BLaER1 (cell line): ENCODE measurements at regions not wholly inside any gene's neighbourhood (a gene's known extent, or its start where the extent isn't known, plus 50 kb on each side); places are given as distances from the start of the nearest gene placed in this dataset.
"Not testable (repeated sequence)": the region's sequence is repeated elsewhere in the genome, so short reads cannot be mapped to it uniquely, and the experiment has no call there.

Experiments used
- H3K27ac ChIP-seq: shearing (Covaris generic); formaldehyde crosslinking; 2 replicates; pipeline ENCODE4 v1.8.1; 2022
- H3K27me3 ChIP-seq: shearing (Covaris generic); formaldehyde crosslinking; 2 replicates; pipeline ENCODE4 v1.8.1; 2022
- H3K36me3 ChIP-seq: shearing (Covaris generic); formaldehyde crosslinking; 2 replicates; pipeline ENCODE4 v1.8.1; 2022
- H3K4me1 ChIP-seq: shearing (Covaris generic); formaldehyde crosslinking; 2 replicates; pipeline ENCODE4 v1.8.1; 2022
- H3K4me2 ChIP-seq: shearing (Covaris generic); formaldehyde crosslinking; 2 replicates; pipeline ENCODE4 v1.8.1; 2022
- H3K4me3 ChIP-seq: shearing (Covaris generic); formaldehyde crosslinking; 2 replicates; pipeline ENCODE4 v1.8.1; 2022
- H3K9ac ChIP-seq: shearing (Covaris generic); formaldehyde crosslinking; 2 replicates; pipeline ENCODE4 v1.8.1; 2022
- H3K9me3 ChIP-seq: shearing (Covaris generic); formaldehyde crosslinking; 2 replicates; pipeline ENCODE4 v1.8.1; 2022
- H4K20me1 ChIP-seq: shearing (Covaris generic); formaldehyde crosslinking; 2 replicates; pipeline ENCODE4 v1.8.1; 2022
- Cebpa-rat ChIP-seq: shearing (Covaris generic); IDR thresholded peaks from 2 replicates; pipeline ENCODE4 v1.8.1; 2022

GRCh38 chr5:158463188-158463587, 604.2 kb upstream of the CLINT1 start:
- H3K27ac ChIP-seq = no peak overlapping the region
- no peaks in the 10 kb centered on the region for H3K36me3 ChIP-seq
- H3K9ac ChIP-seq = no peak overlapping the region
- no peak for TF ChIP-seq Cebpa-rat
- H4K20me1 ChIP-seq = no peaks in the 10 kb centered on the region
- no peak overlapping the region for H3K4me2 ChIP-seq
- peaks cover 43% of the 10 kb centered on the region for H3K9me3 ChIP-seq
- no peaks in the 10 kb centered on the region for H3K27me3 ChIP-seq
- peaks cover 45% of the 10 kb centered on the region for H3K4me1 ChIP-seq
- H3K4me3 ChIP-seq = no peak overlapping the region

GRCh38 chr5:158462349-158463114, 603.6 kb upstream of the CLINT1 start:
- no peaks in the 10 kb centered on the region for H3K27me3 ChIP-seq
- H3K9ac ChIP-seq = no peak overlapping the region
- H3K9me3 ChIP-seq = peaks cover 49% of the 10 kb centered on the region
- TF ChIP-seq Cebpa-rat = no peak
- peak overlapping the region; percentile 15; the same call in 1 of the 2 replicates for H3K4me2 ChIP-seq
- H3K27ac ChIP-seq = no peak overlapping the region
- peaks cover 40% of the 10 kb centered on the region for H3K4me1 ChIP-seq
- H3K36me3 ChIP-seq = 0 out of 2 replicates have a peak, but pooled peaks cover 3% of the 10 kb centered on the region
- no peak overlapping the region for H3K4me3 ChIP-seq
- H4K20me1 ChIP-seq = no peaks in the 10 kb centered on the region

GRCh38 chr5:158461240-158461854, 602.4 kb upstream of the CLINT1 start:
- 0 out of 2 replicates have a peak, but pooled peaks cover 3% of the 10 kb centered on the region for H3K36me3 ChIP-seq
- no peak overlapping the region for H3K4me2 ChIP-seq
- H3K9me3 ChIP-seq = peaks cover 52% of the 10 kb centered on the region
- peaks cover 32% of the 10 kb centered on the region for H3K4me1 ChIP-seq
- H4K20me1 ChIP-seq = no peaks in the 10 kb centered on the region
- no peak overlapping the region for H3K9ac ChIP-seq
- no peaks in the 10 kb centered on the region for H3K27me3 ChIP-seq
- H3K4me3 ChIP-seq = no peak overlapping the region
- peak overlapping the region; percentile 32; the same call in 1 of the 2 replicates for H3K27ac ChIP-seq
- no peak for TF ChIP-seq Cebpa-rat

- peaks cover 9% of the 10 kb centered on the region for H3K36me3 ChIP-seq
- H3K4me1 ChIP-seq = 0 out of 2 replicates have a peak, but pooled peaks cover 5% of the 10 kb centered on the region
- H3K9ac ChIP-seq = no peak overlapping the region
- H3K27me3 ChIP-seq = no peaks in the 10 kb centered on the region
- H3K9me3 ChIP-seq = peaks cover 76% of the 10 kb centered on the region
- no peaks in the 10 kb centered on the region for H4K20me1 ChIP-seq
- H3K4me2 ChIP-seq = no peak overlapping the region
- no peak overlapping the region for H3K27ac ChIP-seq
- no peak overlapping the region for H3K4me3 ChIP-seq
- no peak for TF ChIP-seq Cebpa-rat
Measured at GRCh38 chr5:158458086-158458485, 599.1 kb upstream of the CLINT1 start.

- Histone ChIP-seq H3K9me3 (peaks cover 87% of the 10 kb centered on the region), H3K4me3 (no peak overlapping the region), H3K27me3 (no peaks in the 10 kb centered on the region), H3K4me1 (no peaks in the 10 kb centered on the region), H4K20me1 (no peaks in the 10 kb centered on the region), H3K4me2 (no peak overlapping the region), H3K27ac (no peak overlapping the region), H3K9ac (no peak overlapping the region), H3K36me3 (peaks cover 23% of the 10 kb centered on the region)
- no peak for TF ChIP-seq Cebpa-rat
Measured at GRCh38 chr5:158456756-158457155, 597.8 kb upstream of the CLINT1 start.

GRCh38 chr5:158456241-158456640, 597.3 kb upstream of the CLINT1 start:
- Histone ChIP-seq H3K27ac (no peak overlapping the region), H3K9ac (no peak overlapping the region), H3K36me3 (peaks cover 28% of the 10 kb centered on the region), H3K9me3 (peaks cover 87% of the 10 kb centered on the region), H3K27me3 (no peaks in the 10 kb centered on the region), H4K20me1 (no peaks in the 10 kb centered on the region), H3K4me3 (no peak overlapping the region), H3K4me1 (no peaks in the 10 kb centered on the region), H3K4me2 (no peak overlapping the region)
- TF ChIP-seq Cebpa-rat = no peak

GRCh38 chr5:158451993-158452672, 593.2 kb upstream of the CLINT1 start:
- Histone ChIP-seq H3K9ac (no peak overlapping the region), H3K27ac (no peak overlapping the region), H3K27me3 (no peaks in the 10 kb centered on the region), H4K20me1 (no peaks in the 10 kb centered on the region), H3K4me3 (no peak overlapping the region), H3K9me3 (peaks cover 92% of the 10 kb centered on the region), H3K4me1 (no peaks in the 10 kb centered on the region), H3K36me3 (peaks cover 60% of the 10 kb centered on the region), H3K4me2 (no peak overlapping the region)
- no peak for TF ChIP-seq Cebpa-rat

- TF ChIP-seq Cebpa-rat = no peak
- no peaks in the 10 kb centered on the region for H3K27me3 ChIP-seq
- H3K4me3 ChIP-seq = no peak overlapping the region
- no peaks in the 10 kb centered on the region for H4K20me1 ChIP-seq
- H3K9me3 ChIP-seq = peaks cover 94% of the 10 kb centered on the region
- H3K4me1 ChIP-seq = no peaks in the 10 kb centered on the region
- no peak overlapping the region for H3K4me2 ChIP-seq
- H3K27ac ChIP-seq = no peak overlapping the region
- no peak overlapping the region for H3K9ac ChIP-seq
- H3K36me3 ChIP-seq = peaks cover 67% of the 10 kb centered on the region
Measured at GRCh38 chr5:158451203-158451992, 592.5 kb upstream of the CLINT1 start.

- H3K27ac ChIP-seq = no peak overlapping the region
- H3K4me3 ChIP-seq = no peak overlapping the region
Measured at GRCh38 chr5:158450751-158451171, 591.8 kb upstream of the CLINT1 start.

GRCh38 chr5:158446761-158447160, 587.8 kb upstream of the CLINT1 start:
- H3K4me1 ChIP-seq, H3K4me2 ChIP-seq, H3K27ac ChIP-seq, H4K20me1 ChIP-seq, H3K9ac ChIP-seq, H3K27me3 ChIP-seq: not testable (repeated sequence)
- Histone ChIP-seq H3K4me3 (peak overlapping the region; percentile 22; the same call in 1 of the 2 replicates), H3K36me3 (peaks cover 65% of the 10 kb centered on the region), H3K9me3 (peaks cover 100% of the 10 kb centered on the region)

More at GRCh38 chr5:158450751-158451171, 591.8 kb upstream of the CLINT1 start:
- Histone ChIP-seq H3K9me3 (peaks cover 95% of the 10 kb centered on the region), H3K4me2 (no peak overlapping the region), H4K20me1 (no peaks in the 10 kb centered on the region), H3K9ac (no peak overlapping the region), H3K4me1 (no peaks in the 10 kb centered on the region), H3K27me3 (no peaks in the 10 kb centered on the region), H3K36me3 (peaks cover 73% of the 10 kb centered on the region)
- no peak for TF ChIP-seq Cebpa-rat

- peaks cover 43% of the 10 kb centered on the region for H3K4me1 ChIP-seq
- H3K27me3 ChIP-seq, H3K4me3 ChIP-seq, H3K36me3 ChIP-seq, H3K4me2 ChIP-seq, H4K20me1 ChIP-seq, H3K27ac ChIP-seq, H3K9ac ChIP-seq: not testable (repeated sequence)
- H3K9me3 ChIP-seq = peaks cover 62% of the 10 kb centered on the region
Measured at GRCh38 chr5:158439204-158439603, 580.3 kb upstream of the CLINT1 start.
